ENCODE measurements at regions not wholly inside any gene's neighbourhood (a gene's known extent, or its start where the extent isn't known, plus 50 kb on each side); places are given as distances from the start of the nearest gene placed in this dataset.

GRCh38 chr19:30281906-30282305 lies 90.3 kb upstream of the ZNF536 start:
- no peak for TF ChIP-seq PHF8 (IDR thresholded peaks at IDR 0.05; ENCODE audit: borderline replicate concordance, low read depth)
- TF ChIP-seq, protein P1, sequence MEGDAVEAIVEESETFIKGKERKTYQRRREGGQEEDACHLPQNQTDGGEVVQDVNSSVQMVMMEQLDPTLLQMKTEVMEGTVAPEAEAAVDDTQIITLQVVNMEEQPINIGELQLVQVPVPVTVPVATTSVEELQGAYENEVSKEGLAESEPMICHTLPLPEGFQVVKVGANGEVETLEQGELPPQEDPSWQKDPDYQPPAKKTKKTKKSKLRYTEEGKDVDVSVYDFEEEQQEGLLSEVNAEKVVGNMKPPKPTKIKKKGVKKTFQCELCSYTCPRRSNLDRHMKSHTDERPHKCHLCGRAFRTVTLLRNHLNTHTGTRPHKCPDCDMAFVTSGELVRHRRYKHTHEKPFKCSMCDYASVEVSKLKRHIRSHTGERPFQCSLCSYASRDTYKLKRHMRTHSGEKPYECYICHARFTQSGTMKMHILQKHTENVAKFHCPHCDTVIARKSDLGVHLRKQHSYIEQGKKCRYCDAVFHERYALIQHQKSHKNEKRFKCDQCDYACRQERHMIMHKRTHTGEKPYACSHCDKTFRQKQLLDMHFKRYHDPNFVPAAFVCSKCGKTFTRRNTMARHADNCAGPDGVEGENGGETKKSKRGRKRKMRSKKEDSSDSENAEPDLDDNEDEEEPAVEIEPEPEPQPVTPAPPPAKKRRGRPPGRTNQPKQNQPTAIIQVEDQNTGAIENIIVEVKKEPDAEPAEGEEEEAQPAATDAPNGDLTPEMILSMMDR (IDR thresholded peaks at IDR 0.05): no peak
- TF ChIP-seq USF2 (IDR thresholded peaks at IDR 0.05): no peak
- TF ChIP-seq JUN (IDR thresholded peaks at IDR 0.05): no peak

Data from A549 (cell line).